ENCODE measurements at regions not wholly inside any gene's neighbourhood (a gene's known extent, or its start where the extent isn't known, plus 50 kb on each side); places are given as distances from the start of the nearest gene placed in this dataset.
"Not testable (repeated sequence)": the region's sequence is repeated elsewhere in the genome, so short reads cannot be mapped to it uniquely, and the experiment has no call there.

DNA sequence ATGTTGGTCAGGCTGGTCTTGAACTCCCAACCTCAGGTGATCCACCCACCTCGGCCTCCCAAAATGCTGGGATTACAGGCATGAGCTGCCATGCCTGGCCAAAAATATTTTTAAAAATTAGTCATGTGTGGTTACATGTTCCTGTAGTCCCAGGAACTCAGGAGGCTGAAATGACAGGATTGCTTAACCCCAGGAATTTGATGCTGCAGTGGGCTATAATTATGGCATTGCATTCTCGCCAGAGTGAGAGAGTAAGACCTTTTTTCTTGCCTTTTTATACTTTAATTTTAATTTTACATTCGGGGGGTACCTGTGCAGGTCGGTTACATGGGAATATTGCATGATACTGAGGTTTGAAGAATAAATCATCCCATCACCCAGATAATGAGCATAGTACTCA, 86.6 kb upstream of the ZNF92 start:
- intact Hi-C loops (cut with DNase I), result no loop called here
- Histone ChIP-seq H3K9me3 (no peaks in the 10 kb centered on the region), H3K4me3 (no peak overlapping the region), H3K27ac (no peak overlapping the region), H3K36me3 (no peaks in the 10 kb centered on the region), H3K4me1 (ENCODE audit: insufficient read depth) (no peaks in the 10 kb centered on the region), H3K27me3 (no peaks in the 10 kb centered on the region)
- no peak for TF ChIP-seq EP300 (IDR thresholded peaks at IDR 0.05)
- TF ChIP-seq, protein P1, sequence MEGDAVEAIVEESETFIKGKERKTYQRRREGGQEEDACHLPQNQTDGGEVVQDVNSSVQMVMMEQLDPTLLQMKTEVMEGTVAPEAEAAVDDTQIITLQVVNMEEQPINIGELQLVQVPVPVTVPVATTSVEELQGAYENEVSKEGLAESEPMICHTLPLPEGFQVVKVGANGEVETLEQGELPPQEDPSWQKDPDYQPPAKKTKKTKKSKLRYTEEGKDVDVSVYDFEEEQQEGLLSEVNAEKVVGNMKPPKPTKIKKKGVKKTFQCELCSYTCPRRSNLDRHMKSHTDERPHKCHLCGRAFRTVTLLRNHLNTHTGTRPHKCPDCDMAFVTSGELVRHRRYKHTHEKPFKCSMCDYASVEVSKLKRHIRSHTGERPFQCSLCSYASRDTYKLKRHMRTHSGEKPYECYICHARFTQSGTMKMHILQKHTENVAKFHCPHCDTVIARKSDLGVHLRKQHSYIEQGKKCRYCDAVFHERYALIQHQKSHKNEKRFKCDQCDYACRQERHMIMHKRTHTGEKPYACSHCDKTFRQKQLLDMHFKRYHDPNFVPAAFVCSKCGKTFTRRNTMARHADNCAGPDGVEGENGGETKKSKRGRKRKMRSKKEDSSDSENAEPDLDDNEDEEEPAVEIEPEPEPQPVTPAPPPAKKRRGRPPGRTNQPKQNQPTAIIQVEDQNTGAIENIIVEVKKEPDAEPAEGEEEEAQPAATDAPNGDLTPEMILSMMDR (IDR thresholded peaks at IDR 0.05), result no peak
- no peak for TF ChIP-seq POLR2A (IDR thresholded peaks at IDR 0.05)
- WGBS, 3 donors, result 87 to 96% (median 90%) methylated on average over 4 of the region's 4 CpGs
- no peak for DNase-seq

DNA sequence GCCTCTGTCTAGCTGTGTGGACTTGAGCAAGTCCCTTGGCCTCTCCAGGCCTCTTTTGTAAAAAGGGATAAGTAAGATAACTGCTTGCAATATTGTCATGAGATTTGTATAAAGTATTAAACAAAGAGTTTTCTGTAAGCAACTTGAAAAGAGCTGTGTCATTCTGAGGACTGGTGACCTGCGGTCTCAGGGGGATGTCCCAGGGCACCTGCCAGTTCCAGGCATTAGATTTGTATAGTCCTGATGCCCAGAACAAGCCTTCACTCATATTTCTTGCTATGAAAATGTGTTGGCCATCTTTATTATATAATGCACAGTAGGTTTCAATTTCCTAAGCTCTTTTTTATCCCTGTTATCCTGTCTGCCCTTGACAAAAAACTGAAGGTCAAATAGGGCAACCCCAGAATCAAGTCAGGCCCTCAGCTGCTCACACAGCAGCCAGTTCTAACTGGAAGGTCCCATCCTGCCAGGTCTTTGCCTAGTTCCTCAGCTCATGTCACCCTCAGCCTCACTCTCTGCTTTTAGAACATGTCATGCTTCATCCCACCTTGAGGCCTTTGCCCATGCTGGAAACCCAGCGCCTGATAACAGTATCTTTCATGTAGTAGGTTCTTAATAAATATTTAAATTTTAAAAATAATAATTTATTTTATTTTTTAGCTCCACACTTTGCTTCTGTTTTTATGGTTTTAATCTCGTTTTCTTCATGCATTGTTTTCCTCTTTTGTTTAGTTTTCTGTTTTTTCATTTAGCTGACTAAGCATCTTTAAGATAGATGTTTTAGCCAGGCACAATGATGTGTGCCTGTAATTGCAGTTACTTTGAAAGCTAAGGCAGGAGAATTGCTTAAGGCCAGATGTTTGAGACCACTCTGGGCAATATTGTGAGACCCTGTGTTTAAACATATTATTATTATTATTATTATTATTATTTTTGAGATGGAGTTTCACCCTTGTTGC, 87.5 kb upstream of the ZNF92 start:
- Histone ChIP-seq H3K36me3 (no peaks in the 10 kb centered on the region), H3K4me1 (ENCODE audit: insufficient read depth) (no peaks in the 10 kb centered on the region), H3K27ac (no peak overlapping the region), H3K9me3 (no peaks in the 10 kb centered on the region), H3K27me3 (no peaks in the 10 kb centered on the region), H3K4me3 (no peak overlapping the region)
- TF ChIP-seq, protein P1 (IDR thresholded peaks at IDR 0.05), result no peak
- TF ChIP-seq EP300 (IDR thresholded peaks at IDR 0.05), result no peak
- TF ChIP-seq POLR2A (IDR thresholded peaks at IDR 0.05), result no peak
- intact Hi-C loops (cut with DNase I), result no loop called here
- WGBS, 3 donors, result 71 to 82% (median 77%) methylated on average over 3 of the region's 3 CpGs
- DNase-seq, result no peak

DNA sequence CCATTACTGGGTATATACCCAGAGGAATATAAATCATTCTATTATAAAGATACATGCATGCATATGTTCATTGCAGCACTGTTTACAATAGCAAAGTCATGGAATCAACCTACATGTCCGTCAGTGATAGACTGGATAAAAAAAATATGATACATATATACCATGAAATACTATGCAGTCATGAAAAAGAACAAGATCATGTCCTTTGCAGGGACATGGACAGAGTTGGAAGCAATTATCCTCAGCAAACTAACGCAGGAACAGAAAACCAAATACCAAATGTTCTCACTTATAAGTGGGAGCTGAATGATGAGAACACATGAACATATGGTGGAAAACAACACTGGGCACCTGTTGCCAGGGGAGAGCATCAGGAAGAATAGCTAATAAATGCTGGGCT, 88.4 kb upstream of the ZNF92 start:
- H3K9me3 ChIP-seq; H3K4me1 ChIP-seq (ENCODE audit: insufficient read depth); intact Hi-C loops (cut with DNase I); DNase-seq; H3K36me3 ChIP-seq; H3K27me3 ChIP-seq; H3K27ac ChIP-seq; H3K4me3 ChIP-seq: not testable (repeated sequence)
- 92 to 97% (median 94%) methylated on average over 2 of the region's 2 CpGs for WGBS, 3 donors

DNA sequence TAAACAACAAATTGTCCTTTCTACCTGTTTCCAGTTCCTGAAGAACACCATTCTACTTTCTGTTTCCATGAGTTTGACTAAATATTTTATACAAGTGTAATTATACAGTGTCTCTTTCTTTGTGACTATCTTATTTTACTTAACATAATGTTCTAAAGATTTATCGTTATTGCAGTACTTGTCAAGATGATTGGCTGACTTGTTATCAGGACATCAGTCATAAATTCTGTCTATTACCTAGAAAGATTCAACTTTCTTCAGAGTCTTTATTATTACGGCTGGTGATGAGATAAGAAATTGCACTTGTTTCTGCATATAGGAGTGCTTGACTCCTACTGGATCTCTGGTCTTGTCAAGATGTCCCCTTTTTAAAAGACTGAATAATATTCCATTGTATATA, 93.9 kb upstream of the ZNF92 start:
- no peak for DNase-seq
- 69 to 83% (median 69%) methylated on average over 2 of the region's 2 CpGs for WGBS, 3 donors
- Histone ChIP-seq H3K4me1 (ENCODE audit: insufficient read depth) (no peaks in the 10 kb centered on the region), H3K36me3 (no peaks in the 10 kb centered on the region), H3K27ac (no peak overlapping the region), H3K9me3 (no peaks in the 10 kb centered on the region), H3K27me3 (no peaks in the 10 kb centered on the region), H3K4me3 (no peak overlapping the region)
- TF ChIP-seq POLR2A (IDR thresholded peaks at IDR 0.05) (no peak), EP300 (IDR thresholded peaks at IDR 0.05) (no peak)
- TF ChIP-seq, protein P1 (IDR thresholded peaks at IDR 0.05), result no peak
- intact Hi-C loops (cut with DNase I), result no loop called here

DNA sequence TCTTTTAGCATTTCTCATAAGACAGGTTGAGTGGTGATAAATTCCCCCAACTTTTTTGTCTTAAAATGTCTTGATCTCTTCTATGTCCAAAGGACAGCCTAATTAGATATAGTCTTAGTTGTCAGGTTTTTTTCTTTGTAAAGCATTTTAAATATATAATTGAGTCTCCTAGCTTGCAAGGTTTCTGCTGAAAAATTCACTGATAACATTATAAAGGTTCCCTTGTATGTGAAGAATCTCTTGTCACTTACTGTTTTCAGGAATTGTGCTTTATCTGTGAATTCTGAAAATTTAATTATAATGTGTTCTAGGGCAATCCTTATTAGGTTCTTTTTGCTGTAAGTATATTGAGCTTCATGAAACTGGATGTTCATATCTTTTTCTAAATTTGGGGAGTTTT, 96.8 kb upstream of the ZNF92 start:
- DNase-seq, result no peak
- H3K9me3 ChIP-seq, result no peaks in the 10 kb centered on the region
- H3K4me1 ChIP-seq (ENCODE audit: insufficient read depth), result no peaks in the 10 kb centered on the region
- TF ChIP-seq, protein P1 (IDR thresholded peaks at IDR 0.05), result no peak
- TF ChIP-seq EP300 (IDR thresholded peaks at IDR 0.05), result no peak
- TF ChIP-seq POLR2A (IDR thresholded peaks at IDR 0.05), result no peak
- H3K27ac ChIP-seq, result no peak overlapping the region
- no peaks in the 10 kb centered on the region for H3K36me3 ChIP-seq
- H3K4me3 ChIP-seq, result no peak overlapping the region
- intact Hi-C loops (cut with DNase I), result no loop called here
- H3K27me3 ChIP-seq, result no peaks in the 10 kb centered on the region

DNA sequence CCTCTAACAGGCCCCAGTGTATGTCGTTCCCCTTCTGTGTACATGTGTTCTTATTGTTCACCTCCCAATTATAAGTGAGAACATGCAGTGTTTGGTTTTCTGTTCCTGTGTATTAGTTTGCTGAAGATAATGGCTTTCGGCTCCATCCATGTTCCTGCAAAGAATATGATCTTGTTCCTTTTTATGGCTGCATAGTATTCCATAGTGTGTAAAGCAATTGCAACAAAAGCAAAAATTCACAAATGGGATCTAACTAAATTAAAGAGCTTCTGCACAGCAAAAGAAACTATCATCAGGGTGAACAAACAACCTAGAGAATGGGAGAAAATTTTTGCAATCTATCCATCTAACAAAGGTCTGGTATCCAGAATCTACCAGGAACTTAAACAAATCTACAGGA, 102.2 kb upstream of the ZNF92 start:
- DNase-seq; H3K27ac ChIP-seq; H3K4me3 ChIP-seq; H3K4me1 ChIP-seq (ENCODE audit: insufficient read depth); H3K36me3 ChIP-seq; intact Hi-C loops (cut with DNase I); H3K9me3 ChIP-seq; H3K27me3 ChIP-seq: not testable (repeated sequence)
- WGBS, 3 donors, result 93 to 98% (median 95%) methylated on average over 2 of the region's 2 CpGs

All from ovary (tissue), 7 donors.